Endothelial cell of umbilical vein (primary cell): ENCODE measurements at regions not wholly inside any gene's neighbourhood (a gene's known extent, or its start where the extent isn't known, plus 50 kb on each side); places are given as distances from the start of the nearest gene placed in this dataset.

Experiments
- BruUV-seq: library from RNA; stranded (reverse); fragments of 400-500 nt; replicated peaks from 2 replicates; lab custom pipeline; 2021; lab: Mats Ljungman, UMichigan
- CTCF ChIA-PET: fragments of 300-600, 350-600 bp; sonication (Branson Sonifier 250); formaldehyde crosslinking; loops from one replicate; lab custom pipeline; 2021; ENCODE audit warnings: antibody characterized with exemption, inconsistent platforms; lab: Charles Lee
- POLR2A ChIA-PET: fragments of 300-600, 350-600 bp; sonication (Branson Sonifier 250); formaldehyde crosslinking; loops from one replicate; lab custom pipeline; 2021; ENCODE audit warnings: antibody characterized with exemption, inconsistent platforms; lab: Charles Lee
- DNase-seq: peaks from one replicate; pipeline ENCODE4 v3.0.0-alpha.2; 2011; ENCODE audit warnings: low read depth, low spot score
- FAIRE-seq: peaks from 2 replicates; lab custom pipeline; 2011; peaks lifted over from hg19 to GRCh38; lab: Jason Lieb, UNC
- H2AFZ ChIP-seq: 2 replicates; pipeline ENCODE4 v1.6.0; 2012; ENCODE audit warnings: low read depth, low read length, control low read depth, inconsistent platforms
- H3K27ac ChIP-seq: 2 replicates; pipeline ENCODE4 v1.5.1; 2011; ENCODE audit warnings: low read depth, mild to moderate bottlenecking, control low read depth, low read length, moderate library complexity; ENCODE audit not compliant: insufficient read depth
- H3K27me3 ChIP-seq, 2 experiments: 2 replicates each; pipeline versions ENCODE4 v1.6.0 to v1.6.1; 2011; ENCODE audit warnings: low read length in 2 of 2, mixed read lengths in 1 of 2; ENCODE audit not compliant: control insufficient read depth in 2 of 2, insufficient read depth in 2 of 2
- H3K36me3 ChIP-seq, 2 experiments: 2 replicates in 1 of 2; 3 replicates in 1 of 2; pipeline ENCODE4 v1.5.1; 2011; ENCODE audit warnings: low read length in 2 of 2, mild to moderate bottlenecking in 1 of 2, moderate library complexity in 1 of 2; ENCODE audit not compliant: control insufficient read depth in 2 of 2, insufficient read depth in 2 of 2; ENCODE audit errors: extremely low read depth in 1 of 2
- H3K4me1 ChIP-seq: 3 replicates; pipeline ENCODE4 v1.5.1; 2011; ENCODE audit warnings: mild to moderate bottlenecking, low read length; ENCODE audit not compliant: control insufficient read depth, insufficient read depth; ENCODE audit errors: extremely low read depth
- H3K4me2 ChIP-seq: 2 replicates; pipeline ENCODE4 v1.6.1; 2011; ENCODE audit warnings: low read length, control low read depth, mixed read lengths; ENCODE audit not compliant: insufficient read depth
- H3K4me3 ChIP-seq, 3 experiments: fragments of 200-600 bp in 1 of 3; sonication (generic), shearing (Covaris generic) in 1 of 3; replicated peaks in 1 of 3; 2 replicates each; pipeline ENCODE4 v1.5.1; 2011 to 2016; ENCODE audit warnings: control low read depth in 3 of 3, low read length in 3 of 3, mild to moderate bottlenecking in 2 of 3, inconsistent platforms in 1 of 3, low read depth in 1 of 3, moderate library complexity in 1 of 3; ENCODE audit not compliant: insufficient read depth in 1 of 3
- H3K79me2 ChIP-seq: 2 replicates; pipeline ENCODE4 v1.6.0; 2012; ENCODE audit warnings: low read length, inconsistent platforms; ENCODE audit not compliant: control insufficient read depth, insufficient read depth
- H3K9ac ChIP-seq: replicated peaks from 2 replicates; pipeline ENCODE3; 2011; ENCODE audit warnings: low read length, control low read depth; ENCODE audit not compliant: insufficient read depth; ENCODE audit errors: extremely low read depth
- H3K9me1 ChIP-seq: replicated peaks from 3 replicates; pipeline ENCODE4 v1.6.0; 2011; ENCODE audit warnings: mild to moderate bottlenecking, low read length; ENCODE audit not compliant: control insufficient read depth, insufficient read depth; ENCODE audit errors: extremely low read depth
- H3K9me3 ChIP-seq: replicated peaks from 2 replicates; pipeline ENCODE4 v1.5.1; 2012; ENCODE audit warnings: low read length, inconsistent platforms; ENCODE audit not compliant: control insufficient read depth, insufficient read depth
- H4K20me1 ChIP-seq: replicated peaks from 2 replicates; pipeline ENCODE3; 2011; ENCODE audit warnings: mild to moderate bottlenecking, low read length; ENCODE audit not compliant: control insufficient read depth, insufficient read depth; ENCODE audit errors: extremely low read depth
- CTCF ChIP-seq, 2 donors: IDR thresholded peaks; 1 replicate in 1 of 2; 2 replicates in 1 of 2; pipeline ENCODE4 v1.5.1; 2011; ENCODE audit warnings: low read length in 2 of 2, mild to moderate bottlenecking in 2 of 2, moderate library complexity in 2 of 2, control low read depth in 1 of 2, inconsistent platforms in 1 of 2, low read depth in 1 of 2; ENCODE audit not compliant: insufficient read depth in 1 of 2; ENCODE audit errors: extremely low read depth in 1 of 2
- EZH2 ChIP-seq: IDR thresholded peaks from 2 replicates; pipeline ENCODE4 v1.6.1; 2012; ENCODE audit warnings: borderline replicate concordance, low read depth, mild to moderate bottlenecking, moderate library complexity, low read length, inconsistent platforms; ENCODE audit not compliant: severe bottlenecking
- FOS ChIP-seq: IDR thresholded peaks from 2 replicates; pipeline ENCODE4 v1.6.1; 2011; ENCODE audit warnings: mild to moderate bottlenecking, low read length, moderate library complexity, borderline replicate concordance; ENCODE audit not compliant: insufficient read depth
- GATA2 ChIP-seq: IDR thresholded peaks from 2 replicates; pipeline ENCODE4 v1.7.0; 2011; ENCODE audit warnings: low read depth, mild to moderate bottlenecking, moderate library complexity, mixed read lengths, low read length; ENCODE audit not compliant: insufficient read length, insufficient read depth
- JUN ChIP-seq: IDR thresholded peaks from 2 replicates; pipeline ENCODE4 v1.6.1; 2011; ENCODE audit warnings: borderline replicate concordance, low read depth; ENCODE audit not compliant: insufficient read length, insufficient read depth
- MYC ChIP-seq: IDR thresholded peaks from one replicate; pipeline ENCODE4 v1.6.1; 2011; ENCODE audit warnings: mild to moderate bottlenecking, low read depth, low read length
- POLR2A ChIP-seq: IDR thresholded peaks from 2 replicates; pipeline ENCODE4 v1.6.1; 2012; ENCODE audit warnings: low read depth, mild to moderate bottlenecking, control low read depth, low read length
- POLR2AphosphoS5 ChIP-seq: IDR thresholded peaks from 2 replicates; pipeline ENCODE4 v1.6.1; 2012; ENCODE audit warnings: low read depth, mild to moderate bottlenecking, control low read depth, low read length, moderate library complexity; ENCODE audit not compliant: insufficient read depth
- dilution Hi-C: fragments of 300-500 bp; cut with MboI; formaldehyde crosslinking; loops from one replicate; pipeline ENCODE4 v1.15.0; 2019; ENCODE audit warnings: low sequenced_read_pairs; ENCODE audit not compliant: extremely low pct_ligation_motif_present
- intact Hi-C: fragments of 100-400 bp; cut with micrococcal nuclease; formaldehyde crosslinking; loops from one replicate; pipeline ENCODE4 v1.10.0; 2022
- TF ChIP-seq, protein P1 (sequence below): IDR thresholded peaks from 2 replicates; pipeline ENCODE4 v1.6.1; 2011; ENCODE audit not compliant: insufficient read depth, insufficient read length

GRCh38 chr5:141793403-141793802 is 84.8 kb downstream of the PCDH1 start:
- Histone ChIP-seq H3K9me3 (no peaks in the 10 kb centered on the region), H3K4me2 (no peak overlapping the region), H2AFZ (no peak overlapping the region), H3K4me1 (no peaks in the 10 kb centered on the region), H3K27ac (no peak overlapping the region), H4K20me1 (no peaks in the 10 kb centered on the region), H3K36me3 (no peaks in the 10 kb centered on the region), H3K4me3 (no peak overlapping the region), H3K79me2 (no peaks in the 10 kb centered on the region), H3K9ac (no peak overlapping the region), H3K9me1 (no peaks in the 10 kb centered on the region), H3K27me3 (peaks cover 8% of the 10 kb centered on the region in 2 experiments)
- intact Hi-C loops (no loop called here), dilution Hi-C loops (no loop called here)
- TF ChIP-seq MYC (no peak), POLR2AphosphoS5 (no peak), FOS (no peak), GATA2 (no peak), POLR2A (no peak), EZH2 (no peak)
- DNase-seq: no peak
- FAIRE-seq: no peak
- ChIA-PET CTCF (interaction anchor here (1.3 to 1.7 kb wide), 2 partner anchors 10 to 85 kb away, joined by 6 to 9 read pairs; no protein-coding TSS in a partner anchor), POLR2A (no interaction called here)
- no TSS peak for BruUV-seq

- Histone ChIP-seq H3K9me1 (no peaks in the 10 kb centered on the region), H3K79me2 (no peaks in the 10 kb centered on the region), H3K4me1 (no peaks in the 10 kb centered on the region), H3K4me3 (no peak overlapping the region), H3K9me3 (no peaks in the 10 kb centered on the region), H3K9ac (no peak overlapping the region), H4K20me1 (no peaks in the 10 kb centered on the region), H3K36me3 (no peaks in the 10 kb centered on the region), H2AFZ (no peak overlapping the region), H3K27ac (no peak overlapping the region), H3K4me2 (no peak overlapping the region), H3K27me3 (peaks cover 6 to 10% of the 10 kb centered on the region in 2 experiments)
- BruUV-seq: no TSS peak
- CTCF ChIA-PET: interaction anchor here (1.1 to 1.7 kb wide), 3 partner anchors 21 to 89 kb away, joined by 3 to 5 read pairs (median 3); no protein-coding TSS in a partner anchor
- no peak for FAIRE-seq
- intact Hi-C loops (no loop called here), dilution Hi-C loops (no loop called here)
- POLR2A ChIA-PET: no interaction called here
- DNase-seq: no peak
- TF ChIP-seq MYC (no peak), POLR2AphosphoS5 (no peak), POLR2A (no peak), JUN (no peak), CTCF (IDR thresholded peaks at IDR 0.05; ENCODE audit: extremely low read depth in 1 of 2, insufficient read depth in 1 of 2, low read depth in 1 of 2, low read length in 2 of 2) (no peak), GATA2 (no peak), FOS (no peak), EZH2 (no peak)
- TF ChIP-seq, protein P1, sequence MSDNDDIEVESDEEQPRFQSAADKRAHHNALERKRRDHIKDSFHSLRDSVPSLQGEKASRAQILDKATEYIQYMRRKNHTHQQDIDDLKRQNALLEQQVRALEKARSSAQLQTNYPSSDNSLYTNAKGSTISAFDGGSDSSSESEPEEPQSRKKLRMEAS: no peak
Measured at GRCh38 chr5:141790630-141791029, 87.6 kb downstream of the PCDH1 start.
